Astrocyte (in vitro differentiated cells and primary cell): ENCODE measurements at regions not wholly inside any gene's neighbourhood (a gene's known extent, or its start where the extent isn't known, plus 50 kb on each side); places are given as distances from the start of the nearest gene placed in this dataset.

Source experiments
- DNase-seq: peaks from one replicate; pipeline ENCODE4 v3.0.0-alpha.2; 2010; ENCODE audit warnings: low read depth
- FAIRE-seq: peaks from 2 replicates; lab custom pipeline; 2011; peaks lifted over from hg19 to GRCh38; lab: Jason Lieb, UNC
- H2AFZ ChIP-seq: 2 replicates; pipeline ENCODE4 v1.6.0; 2012; ENCODE audit warnings: low read depth, low read length, inconsistent platforms
- H3K27ac ChIP-seq: 2 replicates; pipeline ENCODE4 v1.5.1; 2011; ENCODE audit warnings: low read depth, low read length, inconsistent platforms
- H3K27me3 ChIP-seq: 2 replicates; pipeline ENCODE4 v1.6.0; 2011; ENCODE audit warnings: low read length, inconsistent platforms; ENCODE audit not compliant: insufficient read depth
- H3K36me3 ChIP-seq: 2 replicates; pipeline ENCODE4 v1.5.1; 2011; ENCODE audit warnings: low read length, inconsistent platforms; ENCODE audit not compliant: insufficient read depth
- H3K4me1 ChIP-seq: 2 replicates; pipeline ENCODE4 v1.5.1; 2011; ENCODE audit warnings: low read length, inconsistent platforms; ENCODE audit not compliant: insufficient read depth
- H3K4me2 ChIP-seq: 2 replicates; pipeline ENCODE4 v1.6.0; 2012; ENCODE audit warnings: low read length, inconsistent platforms
- H3K4me3 ChIP-seq: 2 replicates; pipeline ENCODE4 v1.5.1; 2011; ENCODE audit warnings: low read depth, mild to moderate bottlenecking, low read length, inconsistent platforms; ENCODE audit not compliant: insufficient read depth
- H3K79me2 ChIP-seq: 2 replicates; pipeline ENCODE4 v1.6.0; 2012; ENCODE audit warnings: mild to moderate bottlenecking, low read length, inconsistent platforms; ENCODE audit not compliant: insufficient read depth
- H3K9ac ChIP-seq: 2 replicates; pipeline ENCODE4 v1.6.0; 2012; ENCODE audit warnings: mild to moderate bottlenecking, low read length, inconsistent platforms
- H3K9me3 ChIP-seq: 2 replicates; pipeline ENCODE4 v1.5.1; 2012; ENCODE audit warnings: low read depth, mild to moderate bottlenecking, low read length, inconsistent platforms; ENCODE audit not compliant: insufficient read depth
- H4K20me1 ChIP-seq: 2 replicates; pipeline ENCODE4 v1.6.0; 2012; ENCODE audit warnings: low read length, inconsistent platforms; ENCODE audit not compliant: insufficient read depth
- H3K27ac Mint-ChIP-seq: one replicate; pipeline ENCODE4 v1.8.0; 2021; ENCODE audit warnings: mild to moderate bottlenecking, mixed read lengths; ENCODE audit not compliant: unreplicated experiment
- H3K27me3 Mint-ChIP-seq: one replicate; pipeline ENCODE4 v1.8.0; 2021; ENCODE audit warnings: low read depth, mixed read lengths; ENCODE audit not compliant: unreplicated experiment
- H3K36me3 Mint-ChIP-seq: one replicate; pipeline ENCODE4 v1.8.0; 2021; ENCODE audit warnings: low read depth, mixed read lengths; ENCODE audit not compliant: unreplicated experiment
- H3K4me1 Mint-ChIP-seq: one replicate; pipeline ENCODE4 v1.8.0; 2021; ENCODE audit warnings: low read depth, mixed read lengths; ENCODE audit not compliant: unreplicated experiment
- H3K4me3 Mint-ChIP-seq: one replicate; pipeline ENCODE4 v1.8.0; 2021; ENCODE audit warnings: mild to moderate bottlenecking, moderate library complexity, mixed read lengths; ENCODE audit not compliant: unreplicated experiment
- H3K9me3 Mint-ChIP-seq: one replicate; pipeline ENCODE4 v1.8.0; 2021; ENCODE audit warnings: mild to moderate bottlenecking, mixed read lengths; ENCODE audit not compliant: unreplicated experiment
- CTCF ChIP-seq: IDR thresholded peaks from 2 replicates; pipeline ENCODE4 v1.5.1; 2011; ENCODE audit warnings: low read depth, mild to moderate bottlenecking, inconsistent platforms, low read length, moderate library complexity; ENCODE audit not compliant: insufficient read depth
- EZH2 ChIP-seq: IDR thresholded peaks from 2 replicates; pipeline ENCODE4 v1.6.1; 2012; ENCODE audit warnings: mild to moderate bottlenecking, low read length, inconsistent platforms; ENCODE audit not compliant: insufficient read depth

GRCh38 chr7:85673876-85674275 is 487.0 kb upstream of the SEMA3D start:
- Histone ChIP-seq H2AFZ (no peak overlapping the region), H3K27ac (no peak overlapping the region), H3K4me2 (no peak overlapping the region), H4K20me1 (no peaks in the 10 kb centered on the region), H3K27me3 (no peaks in the 10 kb centered on the region), H3K9me3 (no peaks in the 10 kb centered on the region), H3K9ac (no peak overlapping the region), H3K4me1 (no peaks in the 10 kb centered on the region), H3K36me3 (no peaks in the 10 kb centered on the region), H3K79me2 (no peaks in the 10 kb centered on the region), H3K4me3 (no peak overlapping the region)
- Mint-ChIP-seq H3K27me3 (no peaks in the 10 kb centered on the region), H3K9me3 (peaks cover 8% of the 10 kb centered on the region), H3K4me1 (no peaks in the 10 kb centered on the region), H3K36me3 (no peaks in the 10 kb centered on the region), H3K4me3 (no peak overlapping the region), H3K27ac (no peak overlapping the region)
- TF ChIP-seq CTCF (no peak), EZH2 (no peak)
- DNase-seq (no peak), FAIRE-seq (no peak)

GRCh38 chr7:85669225-85669624 is 482.4 kb upstream of the SEMA3D start:
- DNase-seq (no peak), FAIRE-seq (no peak)
- Histone ChIP-seq H2AFZ (no peak overlapping the region), H4K20me1 (no peaks in the 10 kb centered on the region), H3K27me3 (no peaks in the 10 kb centered on the region), H3K4me3 (no peak overlapping the region), H3K4me2 (no peak overlapping the region), H3K27ac (no peak overlapping the region), H3K79me2 (no peaks in the 10 kb centered on the region), H3K36me3 (no peaks in the 10 kb centered on the region), H3K9ac (no peak overlapping the region), H3K9me3 (no peaks in the 10 kb centered on the region), H3K4me1 (no peaks in the 10 kb centered on the region)
- TF ChIP-seq CTCF (no peak), EZH2 (no peak)
- Mint-ChIP-seq H3K36me3 (no peaks in the 10 kb centered on the region), H3K4me3 (no peak overlapping the region), H3K9me3 (no peaks in the 10 kb centered on the region), H3K4me1 (no peaks in the 10 kb centered on the region), H3K27me3 (no peaks in the 10 kb centered on the region), H3K27ac (no peak overlapping the region)

- Histone ChIP-seq H3K36me3 (no peaks in the 10 kb centered on the region), H3K4me1 (no peaks in the 10 kb centered on the region), H3K4me3 (no peak overlapping the region), H3K27me3 (no peaks in the 10 kb centered on the region), H2AFZ (no peak overlapping the region), H4K20me1 (no peaks in the 10 kb centered on the region), H3K9me3 (no peaks in the 10 kb centered on the region), H3K79me2 (no peaks in the 10 kb centered on the region), H3K9ac (no peak overlapping the region), H3K27ac (no peak overlapping the region), H3K4me2 (no peak overlapping the region)
- DNase-seq (no peak), FAIRE-seq (no peak)
- no peak overlapping the region for H3K4me3 Mint-ChIP-seq
- no peak overlapping the region for H3K27ac Mint-ChIP-seq
- H3K9me3 Mint-ChIP-seq: no peaks in the 10 kb centered on the region
- H3K36me3 Mint-ChIP-seq: no peaks in the 10 kb centered on the region
- no peaks in the 10 kb centered on the region for H3K4me1 Mint-ChIP-seq
- no peaks in the 10 kb centered on the region for H3K27me3 Mint-ChIP-seq
- TF ChIP-seq EZH2: no peak
- TF ChIP-seq CTCF: no peak
Observed at GRCh38 chr7:85664341-85664740, 477.5 kb upstream of the SEMA3D start.
